ENCODE measurements at regions not wholly inside any gene's neighbourhood (a gene's known extent, or its start where the extent isn't known, plus 50 kb on each side); places are given as distances from the start of the nearest gene placed in this dataset.

DNA sequence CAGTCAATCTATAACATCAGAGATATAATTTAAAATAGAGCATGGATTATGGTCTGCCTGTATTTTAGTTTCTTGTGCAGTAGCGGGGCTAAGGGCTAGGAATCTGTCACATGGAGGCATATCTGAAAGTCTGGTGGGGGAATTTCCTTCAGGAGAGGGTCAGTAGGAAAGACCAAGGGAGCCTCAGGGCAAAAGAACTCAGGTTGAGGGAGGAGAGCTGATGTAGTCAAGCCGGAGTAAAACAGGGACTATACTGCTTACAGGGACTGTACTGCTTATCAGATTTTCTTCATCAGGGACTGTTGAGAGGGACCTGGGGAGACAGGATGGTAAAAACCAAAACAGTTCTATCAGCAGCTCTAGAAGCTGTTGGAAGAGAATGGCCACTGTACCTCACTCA lies 82.0 kb upstream of the CPM start:
- CTCF ChIA-PET (ENCODE audit: unreplicated experiment), result no interaction called here
- Histone ChIP-seq H3K79me2 (ENCODE audit: insufficient read depth, low read depth, low read length) (no peaks in the 10 kb centered on the region), H3K36me3 (ENCODE audit: insufficient read depth, low read length) (no peaks in the 10 kb centered on the region), H2AFZ (ENCODE audit: low read length) (no peak overlapping the region), H4K20me1 (ENCODE audit: insufficient read depth, low read length) (no peaks in the 10 kb centered on the region), H3K9me2 (ENCODE audit: insufficient read depth, low read length) (no peaks in the 10 kb centered on the region), H3K9me3 (ENCODE audit: low read length) (no peaks in the 10 kb centered on the region), H3K27ac (ENCODE audit: low read depth, low read length, poor library complexity, severe bottlenecking) (no peak overlapping the region), H3K4me2 (ENCODE audit: low read length) (no peak overlapping the region), H3K4me3 (ENCODE audit: low read depth, low read length, poor library complexity, severe bottlenecking) (no peak overlapping the region), H3K4me1 (ENCODE audit: insufficient read depth, low read length, poor library complexity, severe bottlenecking) (no peaks in the 10 kb centered on the region)
- no peak for DNase-seq (ENCODE audit: low spot score)
- POLR2A ChIA-PET, result interaction anchor here (0.6 kb wide), 2 partner anchors 13 to 731 kb away, joined by 3 read pairs; no protein-coding TSS in a partner anchor
- intact Hi-C loops (cut with micrococcal nuclease; ENCODE audit: unreplicated experiment), result no loop called here
- TF ChIP-seq, protein P1, sequence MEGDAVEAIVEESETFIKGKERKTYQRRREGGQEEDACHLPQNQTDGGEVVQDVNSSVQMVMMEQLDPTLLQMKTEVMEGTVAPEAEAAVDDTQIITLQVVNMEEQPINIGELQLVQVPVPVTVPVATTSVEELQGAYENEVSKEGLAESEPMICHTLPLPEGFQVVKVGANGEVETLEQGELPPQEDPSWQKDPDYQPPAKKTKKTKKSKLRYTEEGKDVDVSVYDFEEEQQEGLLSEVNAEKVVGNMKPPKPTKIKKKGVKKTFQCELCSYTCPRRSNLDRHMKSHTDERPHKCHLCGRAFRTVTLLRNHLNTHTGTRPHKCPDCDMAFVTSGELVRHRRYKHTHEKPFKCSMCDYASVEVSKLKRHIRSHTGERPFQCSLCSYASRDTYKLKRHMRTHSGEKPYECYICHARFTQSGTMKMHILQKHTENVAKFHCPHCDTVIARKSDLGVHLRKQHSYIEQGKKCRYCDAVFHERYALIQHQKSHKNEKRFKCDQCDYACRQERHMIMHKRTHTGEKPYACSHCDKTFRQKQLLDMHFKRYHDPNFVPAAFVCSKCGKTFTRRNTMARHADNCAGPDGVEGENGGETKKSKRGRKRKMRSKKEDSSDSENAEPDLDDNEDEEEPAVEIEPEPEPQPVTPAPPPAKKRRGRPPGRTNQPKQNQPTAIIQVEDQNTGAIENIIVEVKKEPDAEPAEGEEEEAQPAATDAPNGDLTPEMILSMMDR (conservative IDR thresholded peaks at IDR 0.05; ENCODE audit: low read length), result no peak
- TF ChIP-seq EZH2phosphoT487 (IDR thresholded peaks at IDR 0.05; ENCODE audit: borderline replicate concordance, low read depth, low read length), result no peak
- no TSS peak for BruUV-seq (replicated peaks)

- no TSS peak for BruUV-seq (replicated peaks)
- H3K4me3 ChIP-seq (ENCODE audit: low read depth, low read length, poor library complexity, severe bottlenecking), result no peak overlapping the region
- H3K36me3 ChIP-seq (ENCODE audit: insufficient read depth, low read length), result no peaks in the 10 kb centered on the region
- H4K20me1 ChIP-seq (ENCODE audit: insufficient read depth, low read length), result no peaks in the 10 kb centered on the region
- H3K4me1 ChIP-seq (ENCODE audit: insufficient read depth, low read length, poor library complexity, severe bottlenecking), result no peaks in the 10 kb centered on the region
- intact Hi-C loops (cut with micrococcal nuclease; ENCODE audit: unreplicated experiment), result no loop called here
- no peak for TF ChIP-seq EZH2phosphoT487 (IDR thresholded peaks at IDR 0.05; ENCODE audit: borderline replicate concordance, low read depth, low read length)
- TF ChIP-seq, protein P1 (conservative IDR thresholded peaks at IDR 0.05; ENCODE audit: low read length), result no peak
- H2AFZ ChIP-seq (ENCODE audit: low read length), result no peak overlapping the region
- no peaks in the 10 kb centered on the region for H3K79me2 ChIP-seq (ENCODE audit: insufficient read depth, low read depth, low read length)
- H3K9me2 ChIP-seq (ENCODE audit: insufficient read depth, low read length), result no peaks in the 10 kb centered on the region
- ChIA-PET POLR2A (interaction anchor here (0.7 kb wide), 1 partner anchor 532 kb away, joined by 3 read pairs; no protein-coding TSS in a partner anchor), CTCF (ENCODE audit: unreplicated experiment) (no interaction called here)
- no peak for DNase-seq (ENCODE audit: low spot score)
- no peak overlapping the region for H3K27ac ChIP-seq (ENCODE audit: low read depth, low read length, poor library complexity, severe bottlenecking)
- H3K9me3 ChIP-seq (ENCODE audit: low read length), result no peaks in the 10 kb centered on the region
- no peak overlapping the region for H3K4me2 ChIP-seq (ENCODE audit: low read length)
These were observed 82.9 kb upstream of the CPM start for GRCh38 chr12:69015831-69016230.

- no peaks in the 10 kb centered on the region for H4K20me1 ChIP-seq (ENCODE audit: insufficient read depth, low read length)
- H3K9me3 ChIP-seq (ENCODE audit: low read length), result no peaks in the 10 kb centered on the region
- no peak overlapping the region for H3K27ac ChIP-seq (ENCODE audit: low read depth, low read length, poor library complexity, severe bottlenecking)
- ChIA-PET CTCF (ENCODE audit: unreplicated experiment) (no interaction called here), POLR2A (interaction anchor here (0.5 kb wide), 1 partner anchor 603 kb away, joined by 3 read pairs; no protein-coding TSS in a partner anchor)
- H3K4me2 ChIP-seq (ENCODE audit: low read length), result no peak overlapping the region
- intact Hi-C loops (cut with micrococcal nuclease; ENCODE audit: unreplicated experiment), result no loop called here
- H2AFZ ChIP-seq (ENCODE audit: low read length), result no peak overlapping the region
- no peaks in the 10 kb centered on the region for H3K79me2 ChIP-seq (ENCODE audit: insufficient read depth, low read depth, low read length)
- no peak for DNase-seq (ENCODE audit: low spot score)
- BruUV-seq (replicated peaks), result no TSS peak
- no peaks in the 10 kb centered on the region for H3K4me1 ChIP-seq (ENCODE audit: insufficient read depth, low read length, poor library complexity, severe bottlenecking)
- H3K4me3 ChIP-seq (ENCODE audit: low read depth, low read length, poor library complexity, severe bottlenecking), result no peak overlapping the region
- no peaks in the 10 kb centered on the region for H3K36me3 ChIP-seq (ENCODE audit: insufficient read depth, low read length)
- TF ChIP-seq EZH2phosphoT487 (IDR thresholded peaks at IDR 0.05; ENCODE audit: borderline replicate concordance, low read depth, low read length), result no peak
- TF ChIP-seq, protein P1 (conservative IDR thresholded peaks at IDR 0.05; ENCODE audit: low read length), result no peak
- no peaks in the 10 kb centered on the region for H3K9me2 ChIP-seq (ENCODE audit: insufficient read depth, low read length)
These were observed 86.1 kb upstream of the CPM start for GRCh38 chr12:69019082-69019481.
